ENCODE measurements at regions not wholly inside any gene's neighbourhood (a gene's known extent, or its start where the extent isn't known, plus 50 kb on each side); places are given as distances from the start of the nearest gene placed in this dataset.

DNA sequence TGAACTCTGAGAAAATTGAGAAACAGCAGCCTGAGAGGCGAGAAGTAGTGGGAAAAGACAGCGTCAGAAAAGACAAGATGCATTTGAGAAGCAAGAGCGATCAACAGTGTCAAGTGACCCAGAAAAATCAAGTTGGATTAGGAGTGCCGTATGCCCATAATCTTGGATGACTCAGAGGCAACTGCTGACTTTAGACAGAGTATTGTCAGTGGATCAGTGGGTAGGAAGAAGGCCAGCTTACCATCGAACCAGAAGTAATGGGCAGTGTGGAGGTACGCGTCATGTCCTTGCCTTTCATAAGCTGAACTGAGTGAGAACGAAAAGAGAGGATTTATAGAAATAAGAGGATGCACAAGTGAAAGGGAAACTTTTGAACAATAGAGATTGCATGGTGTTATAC is 151.0 kb upstream of the NAV3 start:
- DNase-seq: no peak
- Histone ChIP-seq H3K27ac (no peak overlapping the region), H3K9me3 (no peaks in the 10 kb centered on the region), H3K4me3 (no peak overlapping the region), H3K4me1 (no peaks in the 10 kb centered on the region), H3K27me3 (ENCODE audit: insufficient read depth in 3 of 3, low read length in 2 of 3) (no peaks in the 10 kb centered on the region), H3K36me3 (ENCODE audit: insufficient read depth in 1 of 2, low read depth in 1 of 2) (no peaks in the 10 kb centered on the region)
- WGBS, 3 donors: 85 to 89% (median 88%) methylated on average over 8 of the region's 8 CpGs
- intact Hi-C loops (cut with DNase I): loop anchor here in 1 of 2 donors (10.0 kb wide), 1 partner anchor 525 kb away; no protein-coding TSS in a partner anchor
- TF ChIP-seq, protein P1, sequence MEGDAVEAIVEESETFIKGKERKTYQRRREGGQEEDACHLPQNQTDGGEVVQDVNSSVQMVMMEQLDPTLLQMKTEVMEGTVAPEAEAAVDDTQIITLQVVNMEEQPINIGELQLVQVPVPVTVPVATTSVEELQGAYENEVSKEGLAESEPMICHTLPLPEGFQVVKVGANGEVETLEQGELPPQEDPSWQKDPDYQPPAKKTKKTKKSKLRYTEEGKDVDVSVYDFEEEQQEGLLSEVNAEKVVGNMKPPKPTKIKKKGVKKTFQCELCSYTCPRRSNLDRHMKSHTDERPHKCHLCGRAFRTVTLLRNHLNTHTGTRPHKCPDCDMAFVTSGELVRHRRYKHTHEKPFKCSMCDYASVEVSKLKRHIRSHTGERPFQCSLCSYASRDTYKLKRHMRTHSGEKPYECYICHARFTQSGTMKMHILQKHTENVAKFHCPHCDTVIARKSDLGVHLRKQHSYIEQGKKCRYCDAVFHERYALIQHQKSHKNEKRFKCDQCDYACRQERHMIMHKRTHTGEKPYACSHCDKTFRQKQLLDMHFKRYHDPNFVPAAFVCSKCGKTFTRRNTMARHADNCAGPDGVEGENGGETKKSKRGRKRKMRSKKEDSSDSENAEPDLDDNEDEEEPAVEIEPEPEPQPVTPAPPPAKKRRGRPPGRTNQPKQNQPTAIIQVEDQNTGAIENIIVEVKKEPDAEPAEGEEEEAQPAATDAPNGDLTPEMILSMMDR (IDR thresholded peaks at IDR 0.05): no peak
- ATAC-seq: no peak

DNA sequence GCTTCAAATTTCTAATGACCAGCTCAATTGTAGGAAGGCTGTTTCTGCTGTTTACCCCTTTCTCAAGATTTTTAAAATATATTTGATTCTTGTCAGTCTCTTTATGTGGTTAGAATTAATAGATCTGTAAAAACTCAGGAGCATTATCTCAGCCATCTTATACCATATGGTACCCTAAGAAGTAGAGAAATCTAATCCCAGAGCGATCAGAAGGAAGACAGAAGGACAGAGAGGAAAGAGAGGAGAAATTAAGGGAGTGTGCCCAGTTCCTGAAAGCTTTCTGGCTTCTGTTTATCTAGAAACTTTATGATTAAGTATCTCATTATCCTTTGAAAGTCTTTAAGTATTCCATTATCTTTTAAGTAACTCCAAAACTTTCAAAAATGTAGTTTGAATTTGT is 152.1 kb upstream of the NAV3 start:
- no peaks in the 10 kb centered on the region for H3K36me3 ChIP-seq (ENCODE audit: insufficient read depth in 1 of 2, low read depth in 1 of 2)
- no peak overlapping the region for H3K4me3 ChIP-seq
- H3K4me1 ChIP-seq: no peaks in the 10 kb centered on the region
- H3K27me3 ChIP-seq (ENCODE audit: insufficient read depth in 3 of 3, low read length in 2 of 3): no peaks in the 10 kb centered on the region
- no peak for ATAC-seq
- intact Hi-C loops (cut with DNase I): no loop called here
- H3K27ac ChIP-seq: no peak overlapping the region
- 68 to 88% (median 70%) methylated on average over 1 of the region's 1 CpG for WGBS, 3 donors
- TF ChIP-seq, protein P1 (IDR thresholded peaks at IDR 0.05): no peak
- DNase-seq: no peak
- H3K9me3 ChIP-seq: no peaks in the 10 kb centered on the region

DNA sequence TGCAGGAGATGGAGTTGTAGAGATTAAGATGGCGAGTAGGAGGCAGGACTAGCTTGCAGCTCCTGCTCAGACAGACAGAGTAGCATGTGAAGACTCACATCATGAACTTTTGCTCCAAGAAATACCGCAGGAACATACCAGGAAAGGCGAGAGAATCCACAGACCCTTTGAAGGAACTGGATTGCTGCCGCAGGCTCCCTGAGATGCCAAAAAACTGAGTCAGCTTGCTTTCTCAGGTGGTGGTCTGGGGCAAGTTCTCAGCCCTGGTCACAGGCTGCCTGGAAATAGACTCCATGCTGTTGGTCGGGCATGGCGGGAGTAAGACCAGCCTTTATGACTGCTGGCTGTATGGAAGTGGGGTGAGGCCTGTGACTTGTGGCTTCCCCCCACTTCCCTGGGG is 163.6 kb upstream of the NAV3 start:
- Histone ChIP-seq H3K4me3 (no peak overlapping the region), H3K36me3 (ENCODE audit: insufficient read depth in 1 of 2, low read depth in 1 of 2) (no peaks in the 10 kb centered on the region), H3K27ac (no peak overlapping the region), H3K27me3 (ENCODE audit: insufficient read depth in 3 of 3, low read length in 2 of 3) (no peaks in the 10 kb centered on the region), H3K9me3 (no peaks in the 10 kb centered on the region), H3K4me1 (no peaks in the 10 kb centered on the region)
- no peak for DNase-seq
- TF ChIP-seq, protein P1 (IDR thresholded peaks at IDR 0.05): no peak
- ATAC-seq: no peak
- 90 to 94% (median 92%) methylated on average over 6 of the region's 6 CpGs for WGBS, 3 donors
- intact Hi-C loops (cut with DNase I): no loop called here

DNA sequence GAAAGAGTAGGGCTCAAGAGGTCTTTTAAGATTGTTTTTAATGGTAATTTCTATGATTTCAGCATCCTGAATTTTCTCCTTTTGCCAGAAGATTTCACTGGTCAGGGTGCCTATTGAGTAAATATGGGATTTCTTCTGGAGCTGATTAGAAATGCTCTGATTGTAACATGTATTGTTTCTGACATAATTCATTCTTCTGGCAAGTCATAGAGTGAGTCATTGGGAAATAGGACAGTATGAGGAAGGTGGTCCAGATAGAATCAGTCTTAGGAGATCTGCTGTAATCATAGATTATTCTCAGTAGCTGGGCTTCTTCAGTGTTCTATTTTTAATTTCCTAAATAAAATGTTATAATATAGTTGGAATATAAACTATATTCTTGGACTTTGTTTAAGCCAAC is 182.0 kb upstream of the NAV3 start:
- no peak overlapping the region for H3K4me3 ChIP-seq
- H3K27me3 ChIP-seq (ENCODE audit: insufficient read depth in 3 of 3, low read length in 2 of 3): no peaks in the 10 kb centered on the region
- no peak overlapping the region for H3K27ac ChIP-seq
- no peaks in the 10 kb centered on the region for H3K4me1 ChIP-seq
- ATAC-seq (no peak), DNase-seq (no peak)
- TF ChIP-seq, protein P1 (IDR thresholded peaks at IDR 0.05): no peak
- no peaks in the 10 kb centered on the region for H3K9me3 ChIP-seq
- no peaks in the 10 kb centered on the region for H3K36me3 ChIP-seq (ENCODE audit: insufficient read depth in 1 of 2, low read depth in 1 of 2)
- intact Hi-C loops (cut with DNase I): no loop called here

DNA sequence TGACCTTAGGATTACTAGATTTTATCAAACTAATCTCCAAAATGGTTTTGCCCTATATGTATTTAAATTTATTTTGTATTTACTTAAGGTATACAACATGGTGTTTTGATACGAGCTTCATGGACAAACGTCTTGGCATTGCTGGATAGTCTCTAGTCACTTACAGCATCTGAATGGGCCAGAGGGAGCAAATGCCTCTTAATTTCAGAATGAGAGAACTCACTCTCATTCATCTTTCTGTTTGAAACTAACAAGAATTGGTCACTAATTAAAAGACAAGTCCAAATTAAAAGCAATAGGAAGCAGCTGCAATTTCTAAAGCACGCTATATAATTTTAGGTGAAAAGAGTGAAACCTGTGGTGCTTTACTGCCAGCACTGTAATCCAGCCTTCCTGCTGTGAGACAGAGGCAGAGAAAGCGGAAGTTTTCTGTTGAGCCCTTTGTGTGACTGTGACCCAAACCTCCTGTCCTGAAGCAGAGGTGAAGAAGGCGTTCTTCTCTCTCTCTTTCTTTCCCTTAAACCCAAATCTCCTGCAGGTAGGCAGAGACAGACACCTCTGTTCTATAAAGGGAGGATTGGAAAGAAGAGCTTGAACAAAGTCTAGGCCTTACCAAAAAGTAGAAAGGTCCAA is 184.6 kb upstream of the NAV3 start:
- H3K4me3 ChIP-seq: no peak overlapping the region
- intact Hi-C loops (cut with DNase I): no loop called here
- no peak for DNase-seq
- no peaks in the 10 kb centered on the region for H3K36me3 ChIP-seq (ENCODE audit: insufficient read depth in 1 of 2, low read depth in 1 of 2)
- TF ChIP-seq, protein P1 (IDR thresholded peaks at IDR 0.05): no peak
- 77 to 84% (median 81%) methylated on average over 5 of the region's 5 CpGs for WGBS, 3 donors
- no peak for ATAC-seq
- no peaks in the 10 kb centered on the region for H3K27me3 ChIP-seq (ENCODE audit: insufficient read depth in 3 of 3, low read length in 2 of 3)
- no peaks in the 10 kb centered on the region for H3K4me1 ChIP-seq
- H3K27ac ChIP-seq: no peak overlapping the region
- no peaks in the 10 kb centered on the region for H3K9me3 ChIP-seq

Measured in psoas muscle (tissue), 7 donors.